ENCODE measurements at regions not wholly inside any gene's neighbourhood (a gene's known extent, or its start where the extent isn't known, plus 50 kb on each side); places are given as distances from the start of the nearest gene placed in this dataset.

GRCh38 chr5:118365718-118366117 is 622.6 kb downstream of the DTWD2 start (continued):
- TF ChIP-seq IRF3 (IDR thresholded peaks at IDR 0.05), result no peak
- TF ChIP-seq CBX5 (IDR thresholded peaks at IDR 0.05; ENCODE audit: low read depth), result no peak
- no peak for TF ChIP-seq POLR2AphosphoS2 (IDR thresholded peaks at IDR 0.05; ENCODE audit: low read depth, low read length)
- no peak for TF ChIP-seq IKZF2 (IDR thresholded peaks at IDR 0.05)
- TF ChIP-seq SUZ12 (IDR thresholded peaks at IDR 0.05; ENCODE audit: unreplicated experiment), result no peak
- TF ChIP-seq FOS (IDR thresholded peaks at IDR 0.05; ENCODE audit: borderline replicate concordance, extremely low read depth, insufficient read length), result no peak
- TF ChIP-seq PKNOX1 (IDR thresholded peaks at IDR 0.05), result no peak

GRCh38 chr5:118354797-118355196 is 633.5 kb downstream of the DTWD2 start:
- no peaks in the 10 kb centered on the region for H3K36me3 ChIP-seq (ENCODE audit: control insufficient read depth in 2 of 2, insufficient read depth in 2 of 2, low read length in 1 of 2)
- in situ Hi-C loops (cut with MboI) (no loop called here), intact Hi-C loops (cut with micrococcal nuclease; ENCODE audit: unreplicated experiment) (no loop called here)
- no peak for ATAC-seq
- H3K9ac ChIP-seq (ENCODE audit: control insufficient read depth, insufficient read depth, low read length), result no peak overlapping the region
- no peaks in the 10 kb centered on the region for H3K27me3 ChIP-seq (replicated peaks in 1 of 2; ENCODE audit: control insufficient read depth in 2 of 2, insufficient read depth in 2 of 2, low read length in 1 of 2)
- no peak overlapping the region for H3K27ac ChIP-seq (ENCODE audit: control insufficient read depth, insufficient read depth)
- no peak overlapping the region for H3K4me2 ChIP-seq (ENCODE audit: control insufficient read depth, insufficient read depth)
- ChIA-PET CTCF (no interaction called here), RAD21 (ENCODE audit: unreplicated experiment) (no interaction called here), POLR2A (no interaction called here), SMC1A (ENCODE audit: uncharacterized antibody, unreplicated experiment) (no interaction called here)
- H3K79me2 ChIP-seq (ENCODE audit: control insufficient read depth, insufficient read depth, low read length), result no peaks in the 10 kb centered on the region
- H3K4me3 ChIP-seq, result no peak overlapping the region
- H3K9me3 ChIP-seq (replicated peaks; ENCODE audit: control insufficient read depth, insufficient read depth, low read length), result no peaks in the 10 kb centered on the region
- H2AFZ ChIP-seq (ENCODE audit: control insufficient read depth, low read depth, low read length), result no peak overlapping the region
- no TSS peak for BruUV-seq (replicated peaks)
- H4K20me1 ChIP-seq (ENCODE audit: control insufficient read depth, insufficient read depth), result no peaks in the 10 kb centered on the region
- no peaks in the 10 kb centered on the region for H3K4me1 ChIP-seq (ENCODE audit: control insufficient read depth, insufficient read depth, low read length)
- no peak for DNase-seq (ENCODE audit: low read depth, low spot score)
- FAIRE-seq, result no peak
- no peak for TF ChIP-seq PKNOX1 (IDR thresholded peaks at IDR 0.05)
- TF ChIP-seq ELK1 (IDR thresholded peaks at IDR 0.05; ENCODE audit: low read depth, low read length), result no peak
- TF ChIP-seq ZNF687 (IDR thresholded peaks at IDR 0.05), result no peak
- no peak for TF ChIP-seq USF2 (IDR thresholded peaks at IDR 0.05; ENCODE audit: borderline replicate concordance, low read depth, low read length)
- TF ChIP-seq SIX5 (IDR thresholded peaks at IDR 0.05; ENCODE audit: low read depth, low read length, severe bottlenecking), result no peak
- no peak for TF ChIP-seq IKZF1 (conservative IDR thresholded peaks at IDR 0.05)
- TF ChIP-seq KAT2A (conservative IDR thresholded peaks at IDR 0.05; ENCODE audit: control insufficient read depth, low read depth, low read length), result no peak
- no peak for TF ChIP-seq CREM (IDR thresholded peaks at IDR 0.05; ENCODE audit: low read depth)

All from GM12878 (cell line).